ENCODE measurements at regions not wholly inside any gene's neighbourhood (a gene's known extent, or its start where the extent isn't known, plus 50 kb on each side); places are given as distances from the start of the nearest gene placed in this dataset.
"Not testable (repeated sequence)": the region's sequence is repeated elsewhere in the genome, so short reads cannot be mapped to it uniquely, and the experiment has no call there.

DNA sequence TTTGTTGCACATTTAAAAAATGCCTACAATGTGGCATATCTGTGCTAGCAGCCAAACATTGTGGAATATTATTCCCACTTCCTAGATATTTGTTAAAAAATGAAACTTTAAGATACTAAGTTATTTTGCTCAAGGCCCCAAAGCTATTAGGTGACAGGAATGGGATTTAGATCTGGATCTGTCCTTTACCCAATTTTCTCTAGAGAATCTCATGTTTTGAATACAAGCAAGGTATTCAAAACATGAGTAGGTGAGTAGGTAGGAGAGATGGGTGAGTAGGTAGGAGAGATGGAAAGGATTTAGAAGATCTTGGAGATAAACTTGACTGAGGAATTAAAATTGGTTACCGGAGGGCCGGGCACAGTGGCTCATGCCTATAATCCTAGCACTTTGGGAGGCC lies 61.2 kb upstream of the AKIRIN2 start:
- no peak for DNase-seq

DNA sequence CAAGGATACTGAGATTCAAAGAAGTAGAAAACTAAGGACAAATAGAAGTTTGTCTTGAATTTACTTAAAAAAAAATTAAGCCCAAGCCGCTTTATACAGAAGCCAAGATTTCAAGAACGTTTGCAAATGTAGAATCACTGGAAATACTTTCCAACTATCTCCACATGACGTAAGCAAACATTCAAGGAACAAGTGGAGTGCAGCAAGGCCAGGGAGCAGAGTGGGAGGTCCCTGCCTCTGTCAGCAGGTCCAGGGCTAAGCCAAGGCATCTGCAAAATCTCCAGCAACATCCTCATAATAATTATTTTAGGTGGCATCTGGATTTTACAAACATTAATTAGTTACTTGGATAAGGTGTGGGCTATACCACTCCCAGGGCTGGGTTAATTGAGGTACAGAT lies 60.1 kb upstream of the AKIRIN2 start:
- no peak for DNase-seq

DNA sequence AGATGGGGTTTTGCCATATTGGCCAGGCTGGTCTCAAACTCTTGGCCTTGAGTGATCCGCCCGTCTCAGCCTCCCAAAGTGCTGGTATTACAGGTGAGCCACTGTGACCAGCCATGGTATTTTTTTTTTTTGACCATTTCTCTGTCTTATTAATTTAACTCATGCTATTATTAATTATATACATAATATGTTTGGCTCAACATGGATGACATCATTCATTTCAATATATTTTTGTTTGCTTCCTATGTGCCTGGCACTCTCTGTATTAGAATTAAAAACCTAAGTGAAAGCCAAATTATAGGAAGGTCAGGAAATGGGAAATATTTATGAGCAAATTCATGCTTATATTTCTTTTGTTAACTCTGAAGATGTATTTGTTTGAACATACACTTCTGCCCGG lies 55.8 kb upstream of the AKIRIN2 start:
- no peak for DNase-seq

DNA sequence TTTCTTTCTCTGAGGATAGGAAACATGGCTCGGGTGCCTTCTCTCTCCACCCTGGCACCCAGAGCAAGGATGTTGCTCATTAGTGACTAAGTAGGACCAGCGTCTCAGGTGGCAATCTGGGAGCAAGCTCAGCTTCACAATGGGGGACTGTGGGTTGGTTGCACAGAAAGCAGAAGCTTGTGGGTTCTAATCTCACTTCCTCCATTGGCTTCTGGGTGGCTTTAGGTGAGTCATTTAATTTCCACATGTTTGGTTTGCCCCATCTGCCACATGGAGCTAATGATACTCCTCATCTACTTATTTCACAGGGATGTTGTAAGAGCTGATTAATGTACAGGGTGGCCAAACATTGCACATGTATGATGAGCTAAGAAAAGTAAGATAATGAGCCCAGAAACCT lies 54.8 kb upstream of the AKIRIN2 start:
- DNase-seq = no peak

DNA sequence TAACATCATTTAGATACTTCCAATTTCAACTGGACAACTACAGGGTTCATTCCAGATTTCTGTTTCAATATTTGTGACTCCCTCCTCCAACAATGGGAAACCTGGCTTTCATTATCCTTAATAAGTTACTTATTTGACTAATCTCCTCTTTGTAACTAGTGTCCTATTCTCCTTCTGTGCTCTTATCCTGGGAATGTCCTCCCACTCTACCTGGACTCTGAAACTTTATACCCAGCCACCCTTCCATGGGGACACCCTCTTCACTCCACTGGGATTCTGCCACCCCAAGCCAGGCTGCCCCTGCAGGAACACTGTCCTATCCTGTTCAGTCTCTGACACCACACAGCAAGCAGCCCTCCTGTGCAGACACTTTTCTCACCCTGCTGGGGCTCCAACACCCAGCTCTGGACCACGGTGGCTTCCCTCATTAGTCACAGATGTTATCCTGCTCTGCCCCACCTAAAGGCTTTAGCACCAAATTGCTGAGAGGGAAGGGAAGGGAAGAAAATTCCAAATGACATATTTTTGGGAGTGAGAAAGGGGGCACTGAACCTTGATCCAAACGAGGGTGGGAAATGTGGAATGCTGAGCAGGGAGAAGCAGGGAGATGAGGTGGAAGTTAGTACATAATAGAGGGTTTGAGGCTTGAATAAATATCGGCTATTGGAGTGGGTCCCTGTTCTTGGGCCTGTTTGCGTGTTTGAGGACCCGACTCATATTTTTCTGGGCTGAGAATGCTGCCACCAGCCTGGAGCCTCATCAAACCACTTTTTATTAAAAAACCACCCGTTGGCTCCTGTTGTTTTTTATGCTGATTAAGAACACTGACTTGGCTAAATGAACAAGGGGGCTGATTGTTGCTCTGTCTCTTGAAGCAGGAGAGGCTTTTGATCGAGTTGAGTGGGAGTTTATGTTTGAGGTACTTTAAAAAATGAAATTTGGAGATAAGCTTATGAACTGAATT lies 54.0 kb upstream of the AKIRIN2 start:
- DNase-seq = no peak

GRCh38 chr6:87754828-87755227 lies 52.8 kb upstream of the AKIRIN2 start:
- DNase-seq = no peak

DNA sequence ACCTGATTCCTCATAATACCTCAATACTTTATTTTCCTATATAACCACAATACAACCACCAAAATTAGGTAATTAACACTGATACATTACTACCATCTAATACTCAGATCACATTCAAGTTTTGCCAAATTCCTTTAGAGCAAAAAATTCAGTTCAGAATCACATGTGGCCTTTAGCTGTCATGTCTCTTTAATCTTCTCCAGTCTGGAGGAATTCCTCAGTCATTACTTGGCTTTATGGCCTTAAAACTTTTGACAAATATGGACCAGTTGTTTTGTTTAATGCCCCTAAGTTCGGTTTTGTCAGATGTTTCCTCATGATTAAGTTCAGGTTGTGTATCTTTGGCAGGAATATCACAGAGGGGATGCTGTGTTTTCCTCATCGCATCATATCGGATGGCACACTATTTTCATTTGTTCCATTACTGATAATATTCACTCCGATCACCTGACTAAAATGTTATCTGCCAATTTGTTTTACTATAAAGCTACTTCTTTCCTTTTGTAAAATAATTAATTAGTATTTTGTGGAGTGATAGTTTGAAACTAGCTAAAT lies 51.2 kb upstream of the AKIRIN2 start:
- DNase-seq = no peak

GRCh38 chr6:87752503-87752902 lies 50.5 kb upstream of the AKIRIN2 start:
- DNase-seq = not testable (repeated sequence)
